ENCODE measurements at regions not wholly inside any gene's neighbourhood (a gene's known extent, or its start where the extent isn't known, plus 50 kb on each side); places are given as distances from the start of the nearest gene placed in this dataset.

DNA sequence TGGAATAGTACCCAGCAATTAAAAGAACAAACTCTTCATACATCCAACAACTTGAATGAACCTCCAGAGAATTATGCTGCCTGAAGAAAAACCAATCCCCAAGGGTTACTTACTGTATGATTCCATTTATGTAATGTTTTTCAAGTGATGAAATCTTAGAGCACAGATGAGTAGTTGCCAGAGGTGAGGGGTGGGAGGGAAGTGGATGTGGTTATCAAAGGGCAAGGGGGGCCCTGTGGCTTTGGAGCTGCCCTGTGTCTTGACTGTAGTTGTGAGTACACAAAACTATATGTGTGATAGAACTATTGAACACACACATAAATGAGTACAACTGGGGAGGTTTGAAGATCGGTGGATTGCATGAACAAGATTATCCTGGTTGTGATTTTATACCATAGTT is 115.8 kb upstream of the SLC25A48 start:
- TF ChIP-seq, protein P1, sequence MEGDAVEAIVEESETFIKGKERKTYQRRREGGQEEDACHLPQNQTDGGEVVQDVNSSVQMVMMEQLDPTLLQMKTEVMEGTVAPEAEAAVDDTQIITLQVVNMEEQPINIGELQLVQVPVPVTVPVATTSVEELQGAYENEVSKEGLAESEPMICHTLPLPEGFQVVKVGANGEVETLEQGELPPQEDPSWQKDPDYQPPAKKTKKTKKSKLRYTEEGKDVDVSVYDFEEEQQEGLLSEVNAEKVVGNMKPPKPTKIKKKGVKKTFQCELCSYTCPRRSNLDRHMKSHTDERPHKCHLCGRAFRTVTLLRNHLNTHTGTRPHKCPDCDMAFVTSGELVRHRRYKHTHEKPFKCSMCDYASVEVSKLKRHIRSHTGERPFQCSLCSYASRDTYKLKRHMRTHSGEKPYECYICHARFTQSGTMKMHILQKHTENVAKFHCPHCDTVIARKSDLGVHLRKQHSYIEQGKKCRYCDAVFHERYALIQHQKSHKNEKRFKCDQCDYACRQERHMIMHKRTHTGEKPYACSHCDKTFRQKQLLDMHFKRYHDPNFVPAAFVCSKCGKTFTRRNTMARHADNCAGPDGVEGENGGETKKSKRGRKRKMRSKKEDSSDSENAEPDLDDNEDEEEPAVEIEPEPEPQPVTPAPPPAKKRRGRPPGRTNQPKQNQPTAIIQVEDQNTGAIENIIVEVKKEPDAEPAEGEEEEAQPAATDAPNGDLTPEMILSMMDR (conservative IDR thresholded peaks at IDR 0.05), result no peak
- no peak for TF ChIP-seq ZFX (IDR thresholded peaks at IDR 0.05)
